Colonic mucosa (tissue), 4 donors: ENCODE measurements at regions not wholly inside any gene's neighbourhood (a gene's known extent, or its start where the extent isn't known, plus 50 kb on each side); places are given as distances from the start of the nearest gene placed in this dataset.

Source experiments
- DNase-seq: peaks from one replicate; pipeline ENCODE4 v3.0.0-alpha.2; 2020
- H3K27ac ChIP-seq: fragments of 200-600 bp; one replicate; pipeline ENCODE4 v1.8.0; 2021
- H3K27me3 ChIP-seq: fragments of 200-600 bp; one replicate; pipeline ENCODE4 v1.8.0; 2021
- H3K36me3 ChIP-seq: fragments of 200-600 bp; one replicate; pipeline ENCODE4 v1.8.0; 2021
- H3K4me1 ChIP-seq: fragments of 200-600 bp; one replicate; pipeline ENCODE4 v1.8.0; 2021; ENCODE audit warnings: mild to moderate bottlenecking
- H3K4me3 ChIP-seq: fragments of 200-600 bp; one replicate; pipeline ENCODE4 v1.8.0; 2021
- H3K9ac ChIP-seq, 2 donors: one replicate each; pipeline ENCODE4 v1.7.0; 2013; ENCODE audit warnings: control low read depth in 2 of 2, low read depth in 2 of 2, low read length in 2 of 2
- H3K9me3 ChIP-seq: fragments of 200-600 bp; one replicate; pipeline ENCODE4 v1.8.0; 2021
- CTCF ChIP-seq: fragments of 200-600 bp; IDR thresholded peaks from one replicate; pipeline ENCODE4 v1.8.0; 2022; ENCODE audit warnings: antibody characterized with exemption, mild to moderate bottlenecking
- intact Hi-C: fragments of 100-400 bp; cut with DNase I; formaldehyde crosslinking; loops from one replicate; pipeline ENCODE4 v1.14.1; 2022
- donor health status: healthy.
- donor health status: DM: no; HTN: no; CAD: no.
- donor health status: DM: no; HTN: no; CAD: no.

DNA sequence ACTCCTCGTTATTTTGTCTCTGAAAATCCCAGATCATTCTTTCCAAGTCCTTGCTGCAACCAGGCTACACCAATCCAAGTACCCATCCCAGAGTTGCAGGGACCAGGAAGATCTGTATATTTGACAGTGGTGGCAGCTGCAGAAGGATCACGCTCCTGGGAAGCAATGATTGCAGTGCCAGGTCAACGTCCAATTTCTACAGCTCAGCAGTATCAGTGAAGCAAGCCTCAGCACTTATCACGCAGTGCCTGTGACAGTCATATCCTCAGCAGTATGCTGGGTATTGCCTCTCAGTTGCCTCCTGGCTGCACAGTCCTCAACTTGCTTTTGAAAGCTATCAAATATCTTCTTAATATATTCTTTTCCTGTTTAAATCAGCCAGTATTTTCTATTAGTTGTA is 66.7 kb downstream of the BARHL2 start:
- no peak overlapping the region for H3K27ac ChIP-seq
- TF ChIP-seq CTCF, result no peak
- H3K4me3 ChIP-seq, result no peak overlapping the region
- no peak overlapping the region for H3K9ac ChIP-seq
- intact Hi-C loops, result no loop called here
- H3K4me1 ChIP-seq, result no peaks in the 10 kb centered on the region
- H3K9me3 ChIP-seq, result no peaks in the 10 kb centered on the region
- H3K27me3 ChIP-seq, result no peaks in the 10 kb centered on the region
- no peaks in the 10 kb centered on the region for H3K36me3 ChIP-seq
- DNase-seq, result no peak

GRCh38 chr1:90640325-90640724 is 76.8 kb downstream of the BARHL2 start:
- no peaks in the 10 kb centered on the region for H3K27me3 ChIP-seq

GRCh38 chr1:90622666-90623065 is 94.4 kb downstream of the BARHL2 start:
- H3K9ac ChIP-seq, result no peak overlapping the region
- TF ChIP-seq CTCF, result no peak
- H3K27me3 ChIP-seq, result no peaks in the 10 kb centered on the region
- H3K4me1 ChIP-seq, result no peaks in the 10 kb centered on the region
- no peak overlapping the region for H3K4me3 ChIP-seq
- H3K9me3 ChIP-seq, result no peaks in the 10 kb centered on the region
- intact Hi-C loops, result no loop called here
- no peak for DNase-seq
- H3K36me3 ChIP-seq, result no peaks in the 10 kb centered on the region
- no peak overlapping the region for H3K27ac ChIP-seq

More at GRCh38 chr1:90640325-90640724, 76.8 kb downstream of the BARHL2 start:
- DNase-seq, result no peak
- H3K36me3 ChIP-seq, result no peaks in the 10 kb centered on the region
- H3K9me3 ChIP-seq, result no peaks in the 10 kb centered on the region
- intact Hi-C loops, result no loop called here
- H3K4me3 ChIP-seq, result no peak overlapping the region
- no peaks in the 10 kb centered on the region for H3K4me1 ChIP-seq
- TF ChIP-seq CTCF, result no peak
- no peak overlapping the region for H3K9ac ChIP-seq
- H3K27ac ChIP-seq, result no peak overlapping the region

DNA sequence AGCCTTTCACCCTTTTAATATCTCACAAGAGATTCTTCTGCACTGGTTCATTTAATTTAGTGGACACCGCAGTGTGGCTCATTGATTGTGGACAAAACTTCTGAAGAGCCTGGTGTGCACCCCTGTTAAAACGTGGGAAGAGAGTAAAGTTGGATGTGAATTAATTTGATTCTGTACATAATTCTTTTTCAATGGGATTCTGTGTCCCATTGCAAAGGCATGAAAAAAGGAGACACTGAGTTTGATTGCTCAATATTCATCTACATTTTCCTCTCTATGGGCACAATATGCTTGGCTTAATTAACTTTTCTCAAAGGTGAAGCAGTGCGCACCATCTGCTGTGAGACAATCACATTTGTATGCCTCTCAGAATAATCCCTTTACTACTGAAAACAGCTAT is 95.1 kb downstream of the BARHL2 start:
- no peaks in the 10 kb centered on the region for H3K27me3 ChIP-seq
- no peak for TF ChIP-seq CTCF
- DNase-seq, result no peak

GRCh38 chr1:90616395-90616794 is 100.7 kb downstream of the BARHL2 start:
- Histone ChIP-seq H3K9ac (no peak overlapping the region), H3K27ac (no peak overlapping the region), H3K27me3 (no peaks in the 10 kb centered on the region), H3K9me3 (no peaks in the 10 kb centered on the region), H3K36me3 (no peaks in the 10 kb centered on the region), H3K4me3 (no peak overlapping the region), H3K4me1 (no peaks in the 10 kb centered on the region)
- intact Hi-C loops, result no loop called here
- DNase-seq, result peak; percentile 22
- TF ChIP-seq CTCF, result no peak

More for the DNA sequence above, 95.1 kb downstream of the BARHL2 start:
- Histone ChIP-seq H3K9ac (no peak overlapping the region), H3K27ac (no peak overlapping the region), H3K9me3 (no peaks in the 10 kb centered on the region), H3K36me3 (no peaks in the 10 kb centered on the region), H3K4me3 (no peak overlapping the region), H3K4me1 (no peaks in the 10 kb centered on the region)
- intact Hi-C loops, result no loop called here

DNA sequence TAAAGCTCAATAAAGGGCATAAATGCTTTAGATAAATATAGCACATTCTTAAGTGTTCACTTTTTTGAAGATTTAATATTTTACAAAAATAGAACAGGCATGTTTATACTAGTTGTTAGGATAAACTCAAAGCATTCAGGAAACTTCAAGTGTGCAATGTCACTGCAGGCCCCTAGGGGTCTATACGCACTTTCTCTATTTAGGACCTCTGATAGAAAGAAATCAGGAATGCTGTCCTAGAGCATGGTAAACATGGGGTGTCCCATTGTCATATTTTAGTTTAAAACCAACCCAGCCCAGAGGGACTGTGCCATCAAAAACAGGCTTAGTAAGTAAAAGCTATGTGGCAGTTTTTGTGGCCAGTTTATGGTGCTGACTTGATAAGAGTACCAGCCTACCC is 102.2 kb downstream of the BARHL2 start:
- Histone ChIP-seq H3K4me3 (no peak overlapping the region), H3K4me1 (no peaks in the 10 kb centered on the region), H3K36me3 (no peaks in the 10 kb centered on the region), H3K27ac (no peak overlapping the region), H3K9ac (no peak overlapping the region), H3K27me3 (no peaks in the 10 kb centered on the region), H3K9me3 (no peaks in the 10 kb centered on the region)
- TF ChIP-seq CTCF, result no peak
- DNase-seq, result no peak
- intact Hi-C loops, result no loop called here
